Adipocyte (in vitro differentiated cells): ENCODE measurements at regions not wholly inside any gene's neighbourhood (a gene's known extent, or its start where the extent isn't known, plus 50 kb on each side); places are given as distances from the start of the nearest gene placed in this dataset.

ENCODE experiments used
- DNase-seq: peaks from one replicate; pipeline ENCODE4 v3.0.0-alpha.2; 2015; ENCODE audit warnings: low read depth
- H3K27me3 ChIP-seq: replicated peaks from 2 replicates; pipeline ENCODE4 v1.7.0; 2013; ENCODE audit warnings: mild to moderate bottlenecking, low read length, moderate library complexity; ENCODE audit not compliant: control insufficient read depth, insufficient read depth
- H3K36me3 ChIP-seq: 2 replicates; pipeline ENCODE4 v1.7.0; 2013; ENCODE audit warnings: low read length, mild to moderate bottlenecking, moderate library complexity; ENCODE audit not compliant: control insufficient read depth, insufficient read depth, severe bottlenecking
- H3K4me1 ChIP-seq: 2 replicates; pipeline ENCODE4 v1.7.0; 2013; ENCODE audit warnings: mild to moderate bottlenecking, low read length, moderate library complexity; ENCODE audit not compliant: control insufficient read depth, insufficient read depth
- H3K4me3 ChIP-seq: 2 replicates; pipeline ENCODE4 v1.7.0; 2013; ENCODE audit warnings: mild to moderate bottlenecking, low read length, moderate library complexity
- H3K9ac ChIP-seq: 2 replicates; pipeline ENCODE4 v1.7.0; 2013; ENCODE audit warnings: mild to moderate bottlenecking, low read length, moderate library complexity
- H3K9me3 ChIP-seq: 2 replicates; pipeline ENCODE4 v1.7.0; 2013; ENCODE audit warnings: mild to moderate bottlenecking, low read length, moderate library complexity; ENCODE audit not compliant: control insufficient read depth

DNA sequence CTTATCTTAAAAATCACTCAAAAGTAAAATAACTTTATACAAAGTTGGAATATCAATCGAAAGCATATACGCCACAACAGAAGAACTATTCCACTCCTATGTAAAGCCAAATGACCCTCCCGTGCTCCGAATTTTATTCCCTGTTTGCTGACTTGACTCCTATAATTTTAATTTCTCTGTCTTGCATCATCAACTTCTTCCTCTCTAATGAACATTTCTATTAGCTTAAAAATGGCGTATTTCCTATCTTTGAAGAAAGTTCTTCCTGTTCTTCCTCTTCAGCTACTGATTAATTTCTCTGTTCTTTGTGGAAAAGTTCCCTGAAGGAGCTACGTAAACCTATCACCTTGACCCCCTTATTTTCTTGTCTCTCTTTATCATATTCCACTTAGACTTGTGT lies 389.3 kb downstream of the LMO7 start:
- H3K4me3 ChIP-seq: no peak overlapping the region
- no peaks in the 10 kb centered on the region for H3K27me3 ChIP-seq
- no peak for DNase-seq
- H3K4me1 ChIP-seq: no peaks in the 10 kb centered on the region
- no peaks in the 10 kb centered on the region for H3K36me3 ChIP-seq
- peaks cover 8% of the 10 kb centered on the region for H3K9me3 ChIP-seq
- H3K9ac ChIP-seq: no peak overlapping the region

- H3K9me3 ChIP-seq: peaks cover 8% of the 10 kb centered on the region
These were observed 388.0 kb downstream of the LMO7 start for GRCh38 chr13:76024151-76024550.

GRCh38 chr13:76023652-76024051 lies 387.5 kb downstream of the LMO7 start:
- Histone ChIP-seq H3K27me3 (no peaks in the 10 kb centered on the region), H3K9ac (no peak overlapping the region), H3K9me3 (peaks cover 8% of the 10 kb centered on the region), H3K4me1 (no peaks in the 10 kb centered on the region), H3K4me3 (no peak overlapping the region), H3K36me3 (no peaks in the 10 kb centered on the region)
- DNase-seq: no peak

More at GRCh38 chr13:76024151-76024550, 388.0 kb downstream of the LMO7 start:
- Histone ChIP-seq H3K4me3 (no peak overlapping the region), H3K36me3 (no peaks in the 10 kb centered on the region), H3K4me1 (no peaks in the 10 kb centered on the region), H3K27me3 (no peaks in the 10 kb centered on the region), H3K9ac (no peak overlapping the region)
- no peak for DNase-seq

GRCh38 chr13:76020421-76020955 lies 384.4 kb downstream of the LMO7 start:
- Histone ChIP-seq H3K9ac (no peak overlapping the region), H3K4me3 (no peak overlapping the region), H3K4me1 (no peaks in the 10 kb centered on the region), H3K27me3 (no peaks in the 10 kb centered on the region), H3K36me3 (no peaks in the 10 kb centered on the region), H3K9me3 (peaks cover 8% of the 10 kb centered on the region)
- no peak for DNase-seq

GRCh38 chr13:76019421-76020044 lies 383.4 kb downstream of the LMO7 start:
- no peaks in the 10 kb centered on the region for H3K27me3 ChIP-seq
- DNase-seq: no peak
- peaks cover 8% of the 10 kb centered on the region for H3K9me3 ChIP-seq
- no peak overlapping the region for H3K9ac ChIP-seq
- no peaks in the 10 kb centered on the region for H3K36me3 ChIP-seq
- H3K4me1 ChIP-seq: peaks cover 4% of the 10 kb centered on the region
- no peak overlapping the region for H3K4me3 ChIP-seq

GRCh38 chr13:76017861-76018556 lies 381.9 kb downstream of the LMO7 start:
- no peaks in the 10 kb centered on the region for H3K36me3 ChIP-seq
- no peaks in the 10 kb centered on the region for H3K9me3 ChIP-seq
- H3K9ac ChIP-seq: no peak overlapping the region
- H3K4me1 ChIP-seq: peaks cover 8% of the 10 kb centered on the region
- no peak for DNase-seq
- no peak overlapping the region for H3K4me3 ChIP-seq
- H3K27me3 ChIP-seq: no peaks in the 10 kb centered on the region

GRCh38 chr13:76016799-76017400 lies 380.8 kb downstream of the LMO7 start:
- Histone ChIP-seq H3K4me3 (no peak overlapping the region), H3K36me3 (no peaks in the 10 kb centered on the region), H3K4me1 (peaks cover 12% of the 10 kb centered on the region), H3K9me3 (no peaks in the 10 kb centered on the region), H3K27me3 (no peaks in the 10 kb centered on the region), H3K9ac (no peak overlapping the region)
- peak; percentile 32 for DNase-seq

- H3K9ac ChIP-seq: no peak overlapping the region
- H3K27me3 ChIP-seq: no peaks in the 10 kb centered on the region
- DNase-seq: peak; percentile 53
- no peaks in the 10 kb centered on the region for H3K36me3 ChIP-seq
- peak overlapping the region; percentile 10 for H3K4me3 ChIP-seq
- no peaks in the 10 kb centered on the region for H3K9me3 ChIP-seq
- H3K4me1 ChIP-seq: peaks cover 16% of the 10 kb centered on the region
These were observed 378.5 kb downstream of the LMO7 start for GRCh38 chr13:76014406-76015318.

GRCh38 chr13:76012091-76012721 lies 376.1 kb downstream of the LMO7 start:
- Histone ChIP-seq H3K27me3 (no peaks in the 10 kb centered on the region), H3K36me3 (no peaks in the 10 kb centered on the region), H3K4me1 (peaks cover 16% of the 10 kb centered on the region), H3K9ac (no peak overlapping the region), H3K4me3 (no peak overlapping the region), H3K9me3 (no peaks in the 10 kb centered on the region)
- peak; percentile 61 for DNase-seq

- no peak for DNase-seq
- Histone ChIP-seq H3K36me3 (no peaks in the 10 kb centered on the region), H3K4me3 (no peak overlapping the region), H3K27me3 (no peaks in the 10 kb centered on the region), H3K9me3 (no peaks in the 10 kb centered on the region), H3K9ac (no peak overlapping the region), H3K4me1 (peaks cover 16% of the 10 kb centered on the region)
These were observed 373.2 kb downstream of the LMO7 start for GRCh38 chr13:76009267-76009890.
